Neural cell (in vitro differentiated cells): ENCODE measurements at regions not wholly inside any gene's neighbourhood (a gene's known extent, or its start where the extent isn't known, plus 50 kb on each side); places are given as distances from the start of the nearest gene placed in this dataset.

Experiments
- CTCF ChIP-seq: fragments of 450-650 bp; IDR thresholded peaks from 2 replicates; pipeline ENCODE4 v1.5.1; 2014; ENCODE audit warnings: antibody characterized with exemption, mild to moderate bottlenecking, moderate library complexity; ENCODE audit not compliant: poor library complexity, severe bottlenecking
- EZH2 ChIP-seq: fragments of 200-600, 300-800 bp; shearing (Covaris generic), sonication (generic); IDR thresholded peaks from 2 replicates; pipeline ENCODE4 v1.6.1; 2014; ENCODE audit warnings: antibody characterized with exemption, low read length, borderline replicate concordance, mild to moderate bottlenecking; ENCODE audit not compliant: insufficient read depth, poor library complexity, severe bottlenecking
- POLR2AphosphoS5 ChIP-seq: IDR thresholded peaks from 2 replicates; pipeline ENCODE4 v1.6.1; 2012
- TAF1 ChIP-seq: IDR thresholded peaks from 2 replicates; pipeline ENCODE4 v1.6.1; 2012; ENCODE audit warnings: low read depth
- TF ChIP-seq, protein P1 (sequence below): IDR thresholded peaks from 2 replicates; pipeline ENCODE4 v1.6.1; 2012; ENCODE audit warnings: borderline replicate concordance

DNA sequence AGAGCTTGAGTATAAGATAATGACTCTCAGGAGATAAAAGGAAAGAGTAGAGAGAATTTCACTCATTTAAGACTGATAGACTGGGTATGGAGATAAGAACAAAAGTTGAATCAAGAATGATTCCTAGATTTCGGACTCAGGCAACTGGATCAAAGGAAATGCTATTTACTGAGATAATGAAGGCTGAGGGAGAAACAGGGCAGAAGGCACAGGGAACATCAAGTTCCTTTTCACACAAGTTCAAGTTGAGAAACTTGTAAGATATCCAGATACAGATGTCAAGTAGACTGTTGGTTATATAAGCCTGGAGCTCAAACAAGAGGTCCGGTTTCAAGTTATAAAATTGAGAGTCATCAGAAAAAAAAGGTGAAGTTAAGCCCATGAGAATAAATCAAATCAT, 360.8 kb downstream of the TNS1 start:
- TF ChIP-seq CTCF, result no peak
- TF ChIP-seq TAF1, result no peak
- no peak for TF ChIP-seq POLR2AphosphoS5
- TF ChIP-seq EZH2, result no peak
- TF ChIP-seq, protein P1, sequence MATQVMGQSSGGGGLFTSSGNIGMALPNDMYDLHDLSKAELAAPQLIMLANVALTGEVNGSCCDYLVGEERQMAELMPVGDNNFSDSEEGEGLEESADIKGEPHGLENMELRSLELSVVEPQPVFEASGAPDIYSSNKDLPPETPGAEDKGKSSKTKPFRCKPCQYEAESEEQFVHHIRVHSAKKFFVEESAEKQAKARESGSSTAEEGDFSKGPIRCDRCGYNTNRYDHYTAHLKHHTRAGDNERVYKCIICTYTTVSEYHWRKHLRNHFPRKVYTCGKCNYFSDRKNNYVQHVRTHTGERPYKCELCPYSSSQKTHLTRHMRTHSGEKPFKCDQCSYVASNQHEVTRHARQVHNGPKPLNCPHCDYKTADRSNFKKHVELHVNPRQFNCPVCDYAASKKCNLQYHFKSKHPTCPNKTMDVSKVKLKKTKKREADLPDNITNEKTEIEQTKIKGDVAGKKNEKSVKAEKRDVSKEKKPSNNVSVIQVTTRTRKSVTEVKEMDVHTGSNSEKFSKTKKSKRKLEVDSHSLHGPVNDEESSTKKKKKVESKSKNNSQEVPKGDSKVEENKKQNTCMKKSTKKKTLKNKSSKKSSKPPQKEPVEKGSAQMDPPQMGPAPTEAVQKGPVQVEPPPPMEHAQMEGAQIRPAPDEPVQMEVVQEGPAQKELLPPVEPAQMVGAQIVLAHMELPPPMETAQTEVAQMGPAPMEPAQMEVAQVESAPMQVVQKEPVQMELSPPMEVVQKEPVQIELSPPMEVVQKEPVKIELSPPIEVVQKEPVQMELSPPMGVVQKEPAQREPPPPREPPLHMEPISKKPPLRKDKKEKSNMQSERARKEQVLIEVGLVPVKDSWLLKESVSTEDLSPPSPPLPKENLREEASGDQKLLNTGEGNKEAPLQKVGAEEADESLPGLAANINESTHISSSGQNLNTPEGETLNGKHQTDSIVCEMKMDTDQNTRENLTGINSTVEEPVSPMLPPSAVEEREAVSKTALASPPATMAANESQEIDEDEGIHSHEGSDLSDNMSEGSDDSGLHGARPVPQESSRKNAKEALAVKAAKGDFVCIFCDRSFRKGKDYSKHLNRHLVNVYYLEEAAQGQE, result no peak
